SK-N-MC (cell line): ENCODE measurements at regions not wholly inside any gene's neighbourhood (a gene's known extent, or its start where the extent isn't known, plus 50 kb on each side); places are given as distances from the start of the nearest gene placed in this dataset.

ENCODE experiments used
- FOXP2 ChIP-seq: optimal IDR thresholded peaks from 2 replicates; pipeline ENCODE3; 2011; ENCODE audit warnings: mild to moderate bottlenecking, moderate library complexity; ENCODE audit not compliant: insufficient read depth; ENCODE audit errors: extremely low read length, control extremely low read depth
- POLR2AphosphoS5 ChIP-seq: IDR thresholded peaks from 2 replicates; pipeline ENCODE4 v1.6.1; 2012; ENCODE audit warnings: mild to moderate bottlenecking, low read depth, low read length, borderline replicate concordance

GRCh38 chr12:74241341-74241740, 296.3 kb upstream of the ATXN7L3B start:
- TF ChIP-seq FOXP2 (no peak), POLR2AphosphoS5 (no peak)
